BE2C (cell line): ENCODE measurements at regions not wholly inside any gene's neighbourhood (a gene's known extent, or its start where the extent isn't known, plus 50 kb on each side); places are given as distances from the start of the nearest gene placed in this dataset.

Experiments
- DNase-seq: peaks from one replicate; pipeline ENCODE4 v3.0.0-alpha.2; 2020
- H3K27me3 ChIP-seq: fragments of 250-450 bp; sonication (Bioruptor Pico); 2 replicates; pipeline ENCODE4 v1.5.1; 2020; ENCODE audit warnings: mild to moderate bottlenecking
- H3K36me3 ChIP-seq: fragments of 250-450 bp; sonication (Bioruptor Pico); 2 replicates; pipeline ENCODE4 v1.5.1; 2020; ENCODE audit warnings: mild to moderate bottlenecking
- H3K4me1 ChIP-seq: fragments of 250-450 bp; sonication (Bioruptor Pico); 2 replicates; pipeline ENCODE4 v1.5.1; 2020
- H3K4me3 ChIP-seq: 2 replicates; pipeline ENCODE4 v1.5.1; 2011; ENCODE audit warnings: low read depth, low read length
- H3K9me3 ChIP-seq: fragments of 250-450 bp; sonication (Bioruptor Pico); 2 replicates; pipeline ENCODE4 v1.5.1; 2020
- TF ChIP-seq, protein P1 (sequence below): IDR thresholded peaks from 2 replicates; pipeline ENCODE4 v1.5.1; 2012; ENCODE audit warnings: mild to moderate bottlenecking, low read depth, low read length

DNA sequence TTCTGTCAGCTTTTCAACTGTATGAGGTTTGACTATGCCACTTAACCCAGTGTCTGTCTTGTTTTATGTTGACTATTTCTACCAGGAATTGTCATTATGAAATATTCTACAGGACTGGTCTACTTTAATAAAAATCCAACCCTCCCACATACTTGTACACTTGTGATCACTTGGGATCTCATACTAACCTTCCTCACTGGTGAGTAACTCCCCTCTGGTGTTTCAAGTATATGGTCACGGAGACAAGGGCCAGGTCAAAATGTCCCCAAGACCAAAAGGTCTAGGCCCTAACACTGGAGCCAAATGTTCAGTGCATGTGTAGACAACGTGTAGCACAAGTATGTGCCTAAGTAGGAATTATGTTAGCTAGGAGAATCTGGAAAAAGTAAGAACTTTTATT is 122.7 kb upstream of the TJP1 start:
- Histone ChIP-seq H3K36me3 (no peaks in the 10 kb centered on the region), H3K27me3 (no peaks in the 10 kb centered on the region), H3K4me1 (no peaks in the 10 kb centered on the region), H3K9me3 (no peaks in the 10 kb centered on the region), H3K4me3 (no peak overlapping the region)
- no peak for DNase-seq
- TF ChIP-seq, protein P1, sequence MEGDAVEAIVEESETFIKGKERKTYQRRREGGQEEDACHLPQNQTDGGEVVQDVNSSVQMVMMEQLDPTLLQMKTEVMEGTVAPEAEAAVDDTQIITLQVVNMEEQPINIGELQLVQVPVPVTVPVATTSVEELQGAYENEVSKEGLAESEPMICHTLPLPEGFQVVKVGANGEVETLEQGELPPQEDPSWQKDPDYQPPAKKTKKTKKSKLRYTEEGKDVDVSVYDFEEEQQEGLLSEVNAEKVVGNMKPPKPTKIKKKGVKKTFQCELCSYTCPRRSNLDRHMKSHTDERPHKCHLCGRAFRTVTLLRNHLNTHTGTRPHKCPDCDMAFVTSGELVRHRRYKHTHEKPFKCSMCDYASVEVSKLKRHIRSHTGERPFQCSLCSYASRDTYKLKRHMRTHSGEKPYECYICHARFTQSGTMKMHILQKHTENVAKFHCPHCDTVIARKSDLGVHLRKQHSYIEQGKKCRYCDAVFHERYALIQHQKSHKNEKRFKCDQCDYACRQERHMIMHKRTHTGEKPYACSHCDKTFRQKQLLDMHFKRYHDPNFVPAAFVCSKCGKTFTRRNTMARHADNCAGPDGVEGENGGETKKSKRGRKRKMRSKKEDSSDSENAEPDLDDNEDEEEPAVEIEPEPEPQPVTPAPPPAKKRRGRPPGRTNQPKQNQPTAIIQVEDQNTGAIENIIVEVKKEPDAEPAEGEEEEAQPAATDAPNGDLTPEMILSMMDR, result no peak

DNA sequence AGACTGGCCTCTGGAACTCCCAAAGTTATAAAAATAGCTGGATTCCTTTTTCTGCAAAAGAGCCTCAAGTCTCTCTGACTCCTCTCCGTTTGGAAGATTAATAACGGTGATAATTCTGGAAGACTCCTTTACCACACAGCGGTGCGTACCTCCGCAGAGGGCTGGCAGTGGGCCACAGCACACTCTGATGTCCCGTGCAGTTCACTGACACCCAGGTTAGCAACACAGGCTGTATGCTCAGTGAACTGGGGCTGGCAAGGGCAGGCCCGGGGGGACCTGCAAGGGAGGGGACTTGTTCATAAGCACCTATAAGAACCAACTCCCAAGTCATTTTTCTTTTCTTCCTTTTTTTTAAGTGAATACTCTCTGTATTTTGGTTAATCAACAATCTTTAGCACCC is 120.3 kb upstream of the TJP1 start:
- H3K27me3 ChIP-seq, result no peaks in the 10 kb centered on the region
- no peaks in the 10 kb centered on the region for H3K9me3 ChIP-seq
- no peak for DNase-seq
- H3K4me3 ChIP-seq, result no peak overlapping the region
- H3K36me3 ChIP-seq, result no peaks in the 10 kb centered on the region
- no peaks in the 10 kb centered on the region for H3K4me1 ChIP-seq
- TF ChIP-seq, protein P1, result no peak

DNA sequence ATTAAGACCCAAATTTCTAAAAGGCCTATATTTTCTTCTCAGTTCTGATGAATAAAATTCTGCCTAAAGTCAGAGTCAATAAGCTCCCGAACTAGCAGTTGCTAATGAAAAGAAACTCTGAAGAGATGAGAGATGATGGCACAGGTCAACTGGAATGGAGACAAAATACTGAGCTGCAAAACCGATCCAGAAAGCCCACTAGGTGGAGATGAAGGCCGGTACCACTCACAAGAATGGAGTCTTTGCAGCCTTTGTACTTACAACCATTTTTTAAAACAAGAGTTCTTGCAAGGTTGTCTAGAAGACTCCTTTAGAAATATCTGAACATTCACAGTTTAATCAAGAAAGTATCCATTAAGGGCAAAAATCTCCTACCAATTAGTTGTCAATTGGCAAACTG is 119.9 kb upstream of the TJP1 start:
- H3K9me3 ChIP-seq, result no peaks in the 10 kb centered on the region
- no peaks in the 10 kb centered on the region for H3K4me1 ChIP-seq
- no peaks in the 10 kb centered on the region for H3K36me3 ChIP-seq
- no peaks in the 10 kb centered on the region for H3K27me3 ChIP-seq
- TF ChIP-seq, protein P1, result peak; percentile 26; the same call in 1 of the 2 replicates
- DNase-seq, result no peak
- no peak overlapping the region for H3K4me3 ChIP-seq

DNA sequence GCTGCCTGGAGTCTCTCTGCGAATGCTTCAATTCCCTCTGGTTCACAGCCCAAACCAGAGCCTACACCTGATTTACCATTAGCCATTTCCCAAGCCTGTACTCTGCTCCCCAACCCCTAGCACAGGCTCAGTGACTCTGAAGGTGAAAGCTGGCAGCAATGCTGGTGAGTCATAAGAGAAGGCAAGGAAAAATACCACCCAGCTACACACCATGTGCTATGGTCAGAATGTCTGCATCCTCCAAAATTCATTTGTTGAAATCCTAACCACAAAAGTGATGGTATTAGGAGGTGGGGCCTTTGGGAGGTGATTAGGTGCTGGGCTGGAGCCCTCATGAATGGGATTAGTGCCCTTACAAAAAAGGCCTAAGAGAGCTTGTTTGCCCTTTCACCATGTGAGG is 117.1 kb upstream of the TJP1 start:
- H3K36me3 ChIP-seq, result no peaks in the 10 kb centered on the region
- TF ChIP-seq, protein P1, result no peak
- no peak overlapping the region for H3K4me3 ChIP-seq
- peaks cover 9% of the 10 kb centered on the region for H3K27me3 ChIP-seq
- H3K9me3 ChIP-seq, result no peaks in the 10 kb centered on the region
- DNase-seq, result no peak
- no peaks in the 10 kb centered on the region for H3K4me1 ChIP-seq

DNA sequence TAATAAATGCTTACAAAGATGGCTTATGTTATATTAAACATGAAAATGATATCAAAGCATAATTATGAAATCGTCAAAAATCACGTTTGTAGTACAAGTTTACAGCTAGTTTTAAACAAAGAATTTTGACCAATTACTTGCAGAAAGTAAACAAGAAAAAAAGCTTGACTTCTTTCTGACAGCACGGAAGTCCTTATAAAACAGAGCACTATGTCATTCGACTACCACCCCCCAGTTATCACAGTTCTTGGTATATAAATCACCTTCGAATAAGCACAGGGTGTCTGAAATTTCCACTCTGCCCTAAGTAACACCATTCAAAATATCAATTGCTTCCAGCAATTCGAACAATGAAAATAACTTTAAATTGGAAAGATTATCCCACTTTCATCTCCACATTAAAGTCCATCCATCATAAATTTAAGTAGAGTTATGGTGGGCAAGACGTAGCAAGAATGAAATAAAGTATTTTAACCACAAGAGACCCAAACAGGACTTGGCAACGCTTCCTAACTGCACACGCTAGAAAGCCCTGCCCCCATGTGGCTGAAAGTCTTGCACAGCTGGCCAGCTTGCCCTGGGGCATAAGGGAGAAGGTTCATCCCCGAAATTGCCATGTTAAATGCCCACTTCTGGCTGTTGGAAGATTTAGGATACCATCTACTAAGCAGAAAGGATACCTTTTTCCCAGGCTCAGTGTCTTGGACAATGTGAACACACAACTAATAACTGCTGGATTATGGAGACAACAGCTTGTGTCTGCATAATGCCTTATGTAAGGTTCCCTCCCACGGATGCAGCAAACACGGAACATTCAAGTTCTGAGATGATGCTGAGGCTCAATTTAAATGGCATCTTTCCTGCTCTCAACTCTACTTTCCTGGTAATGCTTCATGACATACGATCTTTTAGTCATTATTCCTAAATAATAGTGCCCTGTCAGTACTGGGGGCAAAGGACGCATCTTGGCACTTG is 116.4 kb upstream of the TJP1 start:
- H3K9me3 ChIP-seq, result no peaks in the 10 kb centered on the region
- H3K4me3 ChIP-seq, result no peak overlapping the region
- DNase-seq, result no peak
- no peaks in the 10 kb centered on the region for H3K36me3 ChIP-seq
- peaks cover 16% of the 10 kb centered on the region for H3K27me3 ChIP-seq
- TF ChIP-seq, protein P1, result peak; percentile 18; the same call in 1 of the 2 replicates
- H3K4me1 ChIP-seq, result no peaks in the 10 kb centered on the region

DNA sequence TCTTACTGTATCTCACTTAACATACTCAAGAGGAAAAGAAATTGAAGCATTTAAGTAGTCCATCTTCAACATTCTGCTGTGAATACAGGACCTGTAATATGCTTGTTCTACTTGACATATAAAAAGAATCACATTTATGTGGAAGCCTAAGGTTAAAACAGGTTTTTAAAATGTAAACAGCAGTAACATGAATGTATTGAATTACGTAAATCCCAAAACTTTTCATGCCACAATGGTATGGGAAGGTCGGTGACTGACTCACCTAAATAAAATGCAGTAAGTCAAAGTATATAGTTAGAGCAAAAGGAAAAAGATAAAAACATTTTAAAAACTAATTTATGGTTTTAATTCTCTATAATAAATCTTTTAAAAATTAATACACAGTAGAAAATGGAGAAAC is 115.7 kb upstream of the TJP1 start:
- Histone ChIP-seq H3K36me3 (no peaks in the 10 kb centered on the region), H3K4me3 (no peak overlapping the region), H3K4me1 (no peaks in the 10 kb centered on the region), H3K9me3 (no peaks in the 10 kb centered on the region), H3K27me3 (peaks cover 20% of the 10 kb centered on the region)
- TF ChIP-seq, protein P1, result no peak
- DNase-seq, result no peak
